ENCODE measurements at regions not wholly inside any gene's neighbourhood (a gene's known extent, or its start where the extent isn't known, plus 50 kb on each side); places are given as distances from the start of the nearest gene placed in this dataset.

DNA sequence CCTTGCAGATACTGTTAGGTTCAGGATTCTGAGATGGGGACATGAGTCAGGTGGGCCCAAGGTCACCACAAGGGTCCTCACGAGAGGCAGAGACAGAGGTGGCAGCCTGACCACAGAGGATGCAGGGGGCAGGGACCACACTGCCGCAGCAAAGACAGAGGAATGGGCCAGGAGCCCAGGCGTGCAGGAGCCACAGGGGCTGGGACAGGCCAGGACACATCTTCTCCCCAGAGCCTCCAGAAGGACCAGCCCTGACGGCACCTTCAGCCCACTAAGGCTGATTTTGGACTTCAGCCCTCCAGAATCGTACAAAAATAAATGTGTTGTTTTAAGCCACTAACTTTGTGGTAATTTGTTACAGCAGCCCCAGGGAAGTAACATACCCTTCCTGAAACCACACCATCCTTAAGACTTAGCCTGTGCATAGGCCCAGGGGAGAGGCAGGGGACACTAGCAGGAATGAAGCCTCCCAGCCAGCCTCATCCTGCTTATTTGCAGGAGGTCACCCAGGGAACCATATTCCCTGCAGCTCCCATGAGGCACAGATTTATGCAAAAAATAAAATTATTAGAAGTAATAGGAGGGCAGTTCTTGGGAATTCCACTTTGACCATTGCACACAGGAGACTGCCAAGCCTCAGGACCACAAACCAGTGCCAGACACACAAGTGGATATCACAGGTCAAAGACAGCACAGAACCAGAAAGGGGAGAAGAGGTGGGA is 119.3 kb upstream of the CST7 start:
- H3K4me3 Mint-ChIP-seq: no peak overlapping the region
- no peak overlapping the region for H3K27ac ChIP-seq (ENCODE audit: low read depth in 1 of 2, low read length in 2 of 2)
- no peaks in the 10 kb centered on the region for H3K79me2 ChIP-seq (ENCODE audit: insufficient read depth, low read length)
- H3K9ac ChIP-seq (ENCODE audit: insufficient read depth, low read length, poor library complexity, severe bottlenecking): no peak overlapping the region
- no peaks in the 10 kb centered on the region for H3K9me3 ChIP-seq (replicated peaks in 1 of 2; ENCODE audit: control insufficient read depth in 1 of 2, insufficient read depth in 1 of 2, low read length in 2 of 2)
- no peaks in the 10 kb centered on the region for H4K20me1 ChIP-seq (ENCODE audit: insufficient read depth, low read length)
- H3K27me3 ChIP-seq (ENCODE audit: control insufficient read depth in 2 of 2, insufficient read depth in 2 of 2, low read length in 2 of 2): no peaks in the 10 kb centered on the region
- H3K4me2 ChIP-seq (replicated peaks; ENCODE audit: extremely low read depth, low read length, poor library complexity, severe bottlenecking): no peak overlapping the region
- H3K27ac Mint-ChIP-seq: no peak overlapping the region
- DNase-seq: no peak
- no peak overlapping the region for H3K4me3 ChIP-seq (replicated peaks in 1 of 3; ENCODE audit: low read depth in 2 of 3, low read length in 3 of 3)
- H3K4me1 Mint-ChIP-seq: no peaks in the 10 kb centered on the region
- peaks cover 0 to 6% (median 2%) of the 10 kb centered on the region in 7 donors for H3K9me3 Mint-ChIP-seq
- H3K36me3 Mint-ChIP-seq: no peaks in the 10 kb centered on the region
- WGBS (ENCODE audit: insufficient coverage): 91% methylated on average over 3 of the region's 5 CpGs
- no peak for TF ChIP-seq CTCF (IDR thresholded peaks at IDR 0.05)
- H3K27me3 Mint-ChIP-seq (ENCODE audit: low read depth in 3 of 3): peaks cover 0 to 3% (median 0%) of the 10 kb centered on the region in 3 donors
- intact Hi-C loops (cut with micrococcal nuclease): no loop called here
- H3K36me3 ChIP-seq (replicated peaks in 1 of 2; ENCODE audit: control insufficient read depth in 1 of 2, insufficient read depth in 2 of 2, low read length in 2 of 2): no peaks in the 10 kb centered on the region
- no peaks in the 10 kb centered on the region for H3K4me1 ChIP-seq (ENCODE audit: control insufficient read depth in 1 of 2, insufficient read depth in 2 of 2, low read length in 2 of 2)
- H2AFZ ChIP-seq (ENCODE audit: insufficient read depth, low read depth, low read length, poor library complexity, severe bottlenecking): no peak overlapping the region

DNA sequence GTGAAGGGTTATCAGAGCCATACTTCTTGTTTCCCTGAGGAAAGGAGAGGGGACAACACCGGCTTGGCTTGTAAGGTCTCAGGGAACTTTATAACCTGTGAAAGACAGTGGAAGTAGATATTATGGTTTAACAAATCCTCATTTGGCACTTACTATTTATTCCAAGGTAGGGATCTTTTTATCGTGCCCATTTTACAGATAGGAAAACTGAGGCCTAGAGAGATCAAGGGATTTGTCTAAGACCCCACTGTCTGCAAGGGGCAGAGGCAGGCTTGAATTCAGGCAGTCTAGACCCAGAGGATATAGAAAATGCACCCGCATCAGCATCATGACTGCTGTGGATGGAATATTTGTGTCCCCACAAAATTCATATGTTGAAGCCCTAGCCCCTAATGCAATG is 118.4 kb upstream of the CST7 start:
- H2AFZ ChIP-seq (ENCODE audit: insufficient read depth, low read depth, low read length, poor library complexity, severe bottlenecking): no peak overlapping the region
- H3K79me2 ChIP-seq (ENCODE audit: insufficient read depth, low read length): no peaks in the 10 kb centered on the region
- no peaks in the 10 kb centered on the region for H3K9me3 ChIP-seq (replicated peaks in 1 of 2; ENCODE audit: control insufficient read depth in 1 of 2, insufficient read depth in 1 of 2, low read length in 2 of 2)
- no peaks in the 10 kb centered on the region for H4K20me1 ChIP-seq (ENCODE audit: insufficient read depth, low read length)
- H3K27me3 ChIP-seq (ENCODE audit: control insufficient read depth in 2 of 2, insufficient read depth in 2 of 2, low read length in 2 of 2): no peaks in the 10 kb centered on the region
- WGBS (ENCODE audit: insufficient coverage): 73% methylated on average over 2 of the region's 3 CpGs
- no peak overlapping the region for H3K27ac ChIP-seq (ENCODE audit: low read depth in 1 of 2, low read length in 2 of 2)
- DNase-seq: no peak
- Mint-ChIP-seq H3K4me1 (no peaks in the 10 kb centered on the region), H3K27ac (no peak overlapping the region), H3K4me3 (no peak overlapping the region), H3K9me3 (peaks cover 0 to 6% (median 2%) of the 10 kb centered on the region in 7 donors), H3K27me3 (ENCODE audit: low read depth in 3 of 3) (peaks cover 0 to 5% (median 0%) of the 10 kb centered on the region in 3 donors), H3K36me3 (no peaks in the 10 kb centered on the region)
- intact Hi-C loops (cut with micrococcal nuclease): no loop called here
- no peak overlapping the region for H3K4me2 ChIP-seq (replicated peaks; ENCODE audit: extremely low read depth, low read length, poor library complexity, severe bottlenecking)
- no peak for TF ChIP-seq CTCF (IDR thresholded peaks at IDR 0.05)
- H3K4me1 ChIP-seq (ENCODE audit: control insufficient read depth in 1 of 2, insufficient read depth in 2 of 2, low read length in 2 of 2): no peaks in the 10 kb centered on the region
- H3K9ac ChIP-seq (ENCODE audit: insufficient read depth, low read length, poor library complexity, severe bottlenecking): no peak overlapping the region
- no peak overlapping the region for H3K4me3 ChIP-seq (replicated peaks in 1 of 3; ENCODE audit: low read depth in 2 of 3, low read length in 3 of 3)
- no peaks in the 10 kb centered on the region for H3K36me3 ChIP-seq (replicated peaks in 1 of 2; ENCODE audit: control insufficient read depth in 1 of 2, insufficient read depth in 2 of 2, low read length in 2 of 2)

Data from CD14-positive monocyte (primary cell).